AG09319 (cell line): ENCODE measurements at regions not wholly inside any gene's neighbourhood (a gene's known extent, or its start where the extent isn't known, plus 50 kb on each side); places are given as distances from the start of the nearest gene placed in this dataset.

ENCODE experiments used
- DNase-seq: peaks from one replicate; pipeline ENCODE4 v3.0.0-alpha.2; 2010; ENCODE audit warnings: low read depth; ENCODE audit errors: extremely low read depth
- CTCF ChIP-seq: IDR thresholded peaks from 2 replicates; pipeline ENCODE4 v1.5.1; 2011; ENCODE audit warnings: low read depth, mild to moderate bottlenecking, inconsistent platforms, low read length, moderate library complexity

GRCh38 chr3:34176723-34177122, 378.3 kb downstream of the PDCD6IP start:
- TF ChIP-seq CTCF: no peak
- DNase-seq: no peak

GRCh38 chr3:34178415-34178814, 380.0 kb downstream of the PDCD6IP start:
- no peak for DNase-seq
- TF ChIP-seq CTCF: no peak

GRCh38 chr3:34179716-34180115, 381.3 kb downstream of the PDCD6IP start:
- no peak for TF ChIP-seq CTCF
- DNase-seq: no peak

- no peak for DNase-seq
- TF ChIP-seq CTCF: no peak
Measured at GRCh38 chr3:34180532-34180931, 382.1 kb downstream of the PDCD6IP start.

- DNase-seq: no peak
- no peak for TF ChIP-seq CTCF
Measured at GRCh38 chr3:34183114-34183513, 384.7 kb downstream of the PDCD6IP start.

GRCh38 chr3:34183611-34184340, 385.3 kb downstream of the PDCD6IP start:
- DNase-seq: no peak
- TF ChIP-seq CTCF: no peak

- no peak for DNase-seq
- no peak for TF ChIP-seq CTCF
Measured at GRCh38 chr3:34185301-34185700, 386.9 kb downstream of the PDCD6IP start.
